Lung microvascular endothelial cell (primary cell): ENCODE measurements at regions not wholly inside any gene's neighbourhood (a gene's known extent, or its start where the extent isn't known, plus 50 kb on each side); places are given as distances from the start of the nearest gene placed in this dataset.
"Not testable (repeated sequence)": the region's sequence is repeated elsewhere in the genome, so short reads cannot be mapped to it uniquely, and the experiment has no call there.

Experiments used
- DNase-seq, 2 donors: peaks; one replicate each; pipeline versions ENCODE4 v3.0.0 to v3.0.0-alpha.2; 2010; ENCODE audit warnings: low read depth in 2 of 2

- DNase-seq, result no peak
Measured at GRCh38 chr5:162786234-162786633, 651.2 kb upstream of the CCNG1 start.

GRCh38 chr5:162796507-162796906, 640.9 kb upstream of the CCNG1 start:
- no peak for DNase-seq

GRCh38 chr5:162800301-162800700, 637.1 kb upstream of the CCNG1 start:
- DNase-seq, result no peak

DNA sequence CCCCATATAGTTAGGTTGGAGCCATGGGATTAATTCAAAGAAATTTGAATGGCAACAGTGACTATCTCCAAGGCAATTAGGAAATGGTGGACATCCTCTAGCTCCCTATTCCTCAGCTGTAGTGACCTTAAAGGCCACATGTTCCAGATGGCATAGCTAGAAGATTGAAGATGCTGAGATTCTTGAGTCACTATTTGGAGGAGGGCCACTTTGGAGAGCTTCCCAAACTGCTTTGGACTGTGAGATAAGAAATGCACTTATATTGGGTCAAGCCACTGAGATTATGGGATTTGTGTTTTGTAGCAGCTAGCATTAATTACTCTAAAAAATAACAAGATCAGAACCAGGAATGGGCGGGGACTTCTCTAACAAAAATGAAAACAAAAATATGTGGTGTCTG, 636.2 kb upstream of the CCNG1 start:
- DNase-seq, result no peak

GRCh38 chr5:162806195-162806594, 631.2 kb upstream of the CCNG1 start:
- no peak for DNase-seq

DNA sequence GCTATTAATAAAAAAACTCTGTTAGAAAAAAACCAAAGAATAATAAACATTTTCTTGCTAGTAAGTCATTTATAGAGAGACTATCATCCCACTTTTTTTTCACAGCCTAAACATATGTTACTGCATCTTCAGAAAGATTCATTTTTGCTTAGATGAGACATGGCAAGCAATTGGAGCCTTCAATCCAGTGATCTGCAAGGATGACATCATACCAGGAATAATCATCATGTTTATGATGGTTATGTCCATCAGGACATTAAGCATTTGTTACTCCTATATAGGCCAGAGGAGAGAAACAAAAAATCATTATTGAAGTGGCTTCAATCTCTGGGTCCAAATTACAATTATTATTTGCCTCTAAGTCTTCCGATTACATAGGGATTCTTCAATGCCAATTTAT, 626.3 kb upstream of the CCNG1 start:
- no peak for DNase-seq

DNA sequence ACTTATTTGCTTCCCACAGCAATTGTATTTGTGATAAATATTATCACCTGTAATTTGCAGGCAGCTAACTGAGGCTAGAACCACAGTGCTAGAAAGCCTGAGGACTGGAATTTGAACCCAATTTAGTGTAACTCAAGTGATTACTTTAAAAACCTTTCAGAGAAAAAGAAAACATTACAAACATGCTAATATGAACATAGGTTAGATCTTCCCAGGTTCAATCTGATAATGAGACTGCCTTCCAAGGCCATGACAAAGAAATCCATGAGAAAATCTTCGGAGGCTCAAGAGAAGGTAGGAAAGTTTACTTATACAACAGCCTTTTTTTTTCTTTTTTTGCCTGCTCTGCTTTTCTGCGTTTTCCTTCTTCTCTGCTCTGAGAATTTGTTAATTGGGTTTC, 620.6 kb upstream of the CCNG1 start:
- DNase-seq, result no peak

DNA sequence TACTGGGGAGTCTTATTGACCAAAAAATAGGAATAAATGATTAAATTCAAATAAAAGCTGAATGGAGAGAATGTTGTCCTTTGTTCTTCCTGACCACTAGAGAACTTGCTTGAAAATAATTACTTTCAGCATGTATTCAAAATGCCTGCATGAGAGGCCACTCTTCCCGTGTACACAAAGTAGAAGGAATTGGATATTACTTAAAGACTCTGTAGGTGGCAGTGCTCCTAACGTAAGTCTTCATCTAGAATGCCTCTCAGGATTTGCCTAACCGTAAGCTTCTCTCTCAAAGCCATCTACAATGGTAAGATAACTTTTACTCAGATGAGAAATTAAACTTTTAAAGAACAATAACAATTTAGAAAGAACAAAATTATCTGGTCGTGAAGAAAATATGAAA, 620.0 kb upstream of the CCNG1 start:
- DNase-seq, result no peak

- not testable (repeated sequence) for DNase-seq
Measured at GRCh38 chr5:162821664-162822063, 615.7 kb upstream of the CCNG1 start.

DNA sequence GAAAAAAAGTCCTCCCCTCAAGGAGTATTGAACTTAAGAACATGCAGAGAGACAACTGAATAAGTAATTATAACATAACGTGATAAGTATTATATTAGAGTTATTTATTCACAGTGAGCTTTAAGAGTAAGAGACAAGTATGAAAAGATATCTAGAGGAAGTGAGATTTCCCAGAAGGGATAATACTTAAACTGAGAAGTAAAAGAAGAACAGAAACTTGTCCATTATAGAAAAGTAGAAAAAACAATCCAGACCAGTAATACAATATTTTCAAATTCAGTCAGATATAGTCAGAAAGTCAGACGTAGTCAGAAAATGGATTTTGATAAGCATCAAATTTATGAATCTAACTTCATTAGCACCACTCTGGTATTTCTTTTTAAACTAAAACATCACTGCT, 613.0 kb upstream of the CCNG1 start:
- no peak for DNase-seq

- no peak for DNase-seq
Measured at GRCh38 chr5:162837155-162837554, 600.2 kb upstream of the CCNG1 start.

GRCh38 chr5:162842727-162843126, 594.7 kb upstream of the CCNG1 start:
- no peak for DNase-seq

DNA sequence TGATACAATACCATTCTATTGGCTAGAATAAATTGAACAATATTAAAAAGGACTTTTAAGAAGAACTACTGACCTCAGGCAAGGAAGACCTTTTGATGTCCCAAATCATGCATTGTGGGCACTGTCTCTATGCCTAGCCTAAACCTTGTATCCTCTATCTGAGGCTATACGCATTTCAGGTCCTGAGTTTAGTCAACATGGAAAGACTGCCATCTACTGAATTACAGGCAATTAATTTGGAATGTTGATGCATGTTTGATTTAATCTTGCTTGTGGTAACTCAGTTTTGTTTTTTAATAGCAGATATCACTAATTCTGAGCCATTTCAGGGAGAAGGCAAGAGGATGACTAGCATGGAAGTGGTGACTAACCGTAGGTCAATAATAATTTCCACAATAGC, 585.3 kb upstream of the CCNG1 start:
- no peak for DNase-seq

GRCh38 chr5:162858770-162859169, 578.6 kb upstream of the CCNG1 start:
- DNase-seq, result no peak

- DNase-seq, result no peak
Measured at GRCh38 chr5:162870966-162871365, 566.4 kb upstream of the CCNG1 start.

GRCh38 chr5:162882629-162883028, 554.8 kb upstream of the CCNG1 start:
- DNase-seq, result no peak

- no peak for DNase-seq
Measured at GRCh38 chr5:162886717-162887116, 550.7 kb upstream of the CCNG1 start.

- no peak for DNase-seq
Measured at GRCh38 chr5:162888268-162888667, 549.1 kb upstream of the CCNG1 start.

DNA sequence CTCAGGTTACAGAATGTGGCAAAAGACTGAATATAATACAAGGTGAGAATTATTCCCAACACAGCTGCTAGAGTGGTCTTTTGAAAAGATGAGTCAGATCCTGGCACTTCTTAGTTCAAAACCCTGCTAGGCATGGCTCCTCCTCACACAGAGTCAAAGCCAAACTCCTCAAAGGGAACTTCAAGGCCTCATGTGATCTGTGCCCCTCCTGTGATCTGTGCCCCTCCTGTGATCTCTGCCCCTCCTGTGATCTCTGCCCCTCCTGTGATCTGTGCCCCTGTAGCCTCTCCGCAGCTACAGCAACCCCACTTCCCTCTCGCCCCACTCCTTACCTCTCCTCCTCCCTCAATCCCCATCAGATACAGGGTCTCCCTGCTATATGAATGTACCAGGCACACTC, 525.5 kb upstream of the CCNG1 start:
- no peak for DNase-seq

- no peak for DNase-seq
Measured at GRCh38 chr5:162916368-162916767, 521.0 kb upstream of the CCNG1 start.

DNA sequence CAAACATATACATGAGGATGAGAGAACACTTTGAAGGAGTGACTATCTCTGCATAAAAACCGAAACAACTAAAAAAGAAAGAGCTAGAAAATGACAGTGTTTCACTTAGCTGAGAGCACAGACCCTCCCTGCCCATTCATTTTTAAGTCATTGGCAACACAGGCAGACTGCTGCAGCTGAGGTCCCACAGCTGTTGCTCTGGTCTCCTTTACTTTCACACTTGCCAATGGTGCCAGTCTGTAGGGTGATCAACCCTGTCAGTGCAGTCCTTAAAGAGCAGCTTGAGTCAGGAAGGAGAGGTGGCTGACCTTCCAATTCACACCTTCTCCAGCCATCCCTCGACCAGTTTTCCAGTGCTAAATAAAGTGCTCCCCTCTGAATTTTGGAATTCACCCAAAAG, 508.3 kb upstream of the CCNG1 start:
- DNase-seq, result no peak

GRCh38 chr5:162931501-162931900, 505.9 kb upstream of the CCNG1 start:
- DNase-seq, result no peak

DNA sequence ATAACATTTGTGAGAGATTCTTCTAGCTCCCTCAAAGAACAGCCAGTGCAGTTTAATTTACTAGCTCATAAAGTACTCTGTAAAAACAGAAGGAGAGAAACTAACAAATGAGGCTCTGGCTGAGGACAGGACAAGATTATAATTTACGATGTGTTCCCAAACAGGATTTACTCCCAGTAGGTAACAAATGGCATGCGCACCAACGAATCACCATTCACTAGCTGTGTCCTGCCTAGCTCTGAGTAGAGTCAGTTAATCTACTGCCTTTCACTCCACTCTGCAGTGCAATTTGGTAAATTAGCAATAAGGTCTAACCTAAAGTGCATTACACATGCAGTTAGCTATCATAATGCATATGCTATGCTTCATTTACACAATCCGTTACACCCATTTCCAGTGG, 497.4 kb upstream of the CCNG1 start:
- no peak for DNase-seq

- no peak for DNase-seq
Measured at GRCh38 chr5:162948677-162949076, 488.7 kb upstream of the CCNG1 start.

DNA sequence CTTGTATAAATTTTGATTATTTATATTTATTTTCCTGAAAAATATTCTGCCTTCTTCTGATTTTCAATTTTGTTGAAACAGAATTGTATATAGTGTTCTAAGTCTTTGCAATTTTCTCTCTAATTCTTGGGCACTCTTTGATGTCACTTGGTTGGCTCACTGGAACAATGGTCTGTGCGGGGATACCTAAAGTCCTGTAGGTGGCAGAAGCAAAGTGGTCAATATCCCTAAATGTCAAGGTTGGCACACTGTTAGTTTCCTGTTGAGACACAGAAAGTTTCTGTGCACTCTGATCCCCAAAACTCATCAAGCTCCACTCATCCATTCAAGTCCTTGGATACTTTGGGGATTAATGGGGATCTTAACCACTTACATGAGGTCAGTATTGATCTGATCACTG, 480.8 kb upstream of the CCNG1 start:
- no peak for DNase-seq
